COR-L47 (cell line): ENCODE measurements at regions not wholly inside any gene's neighbourhood (a gene's known extent, or its start where the extent isn't known, plus 50 kb on each side); places are given as distances from the start of the nearest gene placed in this dataset.
"Not testable (repeated sequence)": the region's sequence is repeated elsewhere in the genome, so short reads cannot be mapped to it uniquely, and the experiment has no call there.

Source experiments
- DNase-seq: peaks from one replicate; lab custom pipeline; 2025; lab: John Stamatoyannopoulos, UW

- DNase-seq: no peak
Measured at GRCh38 chr3:24545887-24546286, 51.2 kb upstream of the THRB start.

- DNase-seq: no peak
Measured at GRCh38 chr3:24548278-24548677, 53.6 kb upstream of the THRB start.

- DNase-seq: no peak
Measured at GRCh38 chr3:24550588-24550987, 55.9 kb upstream of the THRB start.

- DNase-seq: no peak
Measured at GRCh38 chr3:24551626-24552025, 57.0 kb upstream of the THRB start.

GRCh38 chr3:24562895-24563294, 68.2 kb upstream of the THRB start:
- DNase-seq: no peak

GRCh38 chr3:24565053-24565452, 70.4 kb upstream of the THRB start:
- no peak for DNase-seq

- no peak for DNase-seq
Measured at GRCh38 chr3:24565656-24566055, 71.0 kb upstream of the THRB start.

- no peak for DNase-seq
Measured at GRCh38 chr3:24566927-24567326, 72.3 kb upstream of the THRB start.

- not testable (repeated sequence) for DNase-seq
Measured at GRCh38 chr3:24572409-24572808, 77.8 kb upstream of the THRB start.

- DNase-seq: no peak
Measured at GRCh38 chr3:24573576-24573975, 78.9 kb upstream of the THRB start.

- no peak for DNase-seq
Measured at GRCh38 chr3:24578324-24578723, 83.7 kb upstream of the THRB start.

- DNase-seq: no peak
Measured at GRCh38 chr3:24578951-24579421, 84.3 kb upstream of the THRB start.

GRCh38 chr3:24582431-24583403, 88.1 kb upstream of the THRB start:
- no peak for DNase-seq

GRCh38 chr3:24586920-24587319, 92.3 kb upstream of the THRB start:
- DNase-seq: no peak

GRCh38 chr3:24588629-24589512, 94.2 kb upstream of the THRB start:
- no peak for DNase-seq

- DNase-seq: no peak
Measured at GRCh38 chr3:24589513-24589851, 94.8 kb upstream of the THRB start.

- no peak for DNase-seq
Measured at GRCh38 chr3:24589931-24590880, 95.6 kb upstream of the THRB start.

GRCh38 chr3:24591191-24591590, 96.5 kb upstream of the THRB start:
- no peak for DNase-seq

GRCh38 chr3:24591661-24592555, 97.3 kb upstream of the THRB start:
- no peak for DNase-seq

GRCh38 chr3:24594161-24594560, 99.5 kb upstream of the THRB start:
- no peak for DNase-seq

- DNase-seq: no peak
Measured at GRCh38 chr3:24595796-24596195, 101.1 kb upstream of the THRB start.
